Neural cell (in vitro differentiated cells): ENCODE measurements at regions not wholly inside any gene's neighbourhood (a gene's known extent, or its start where the extent isn't known, plus 50 kb on each side); places are given as distances from the start of the nearest gene placed in this dataset.

Experiments
- H2AFZ ChIP-seq: fragments of 200-600, 300-800 bp; sonication (generic), shearing (Covaris generic); 2 replicates; pipeline ENCODE4 v1.6.0; 2014; ENCODE audit warnings: low read depth, mild to moderate bottlenecking, antibody characterized with exemption, low read length, moderate library complexity
- H3F3A ChIP-seq: fragments of 200-600 bp; shearing (Covaris generic); 2 replicates; pipeline ENCODE4 v1.6.1; 2016; ENCODE audit warnings: mild to moderate bottlenecking, moderate library complexity, mixed read lengths, antibody characterized with exemption, low read length; ENCODE audit not compliant: insufficient read depth, poor library complexity, severe bottlenecking
- H3K27ac ChIP-seq: fragments of 200-600, 300-800 bp; sonication (generic), shearing (Covaris generic); 2 replicates; pipeline ENCODE4 v1.5.1; 2014; ENCODE audit warnings: mild to moderate bottlenecking, low read length, moderate library complexity
- H3K27me3 ChIP-seq: fragments of 300-800, 200-600 bp; sonication (generic), shearing (Covaris generic); 2 replicates; pipeline ENCODE4 v1.6.0; 2014; ENCODE audit warnings: mild to moderate bottlenecking, low read depth, low read length, moderate library complexity; ENCODE audit not compliant: insufficient read depth
- H3K36me3 ChIP-seq: fragments of 300-800, 200-600 bp; sonication (generic), shearing (Covaris generic); 2 replicates; pipeline ENCODE4 v1.5.1; 2014; ENCODE audit warnings: mild to moderate bottlenecking, antibody characterized with exemption, low read length, moderate library complexity; ENCODE audit not compliant: insufficient read depth
- H3K4me2 ChIP-seq: fragments of 300-800, 200-600 bp; sonication (generic), shearing (Covaris generic); 2 replicates; pipeline ENCODE4 v1.6.0; 2014; ENCODE audit warnings: mild to moderate bottlenecking, low read length
- H3K4me3 ChIP-seq: fragments of 300-800, 200-600 bp; sonication (generic), shearing (Covaris generic); 2 replicates; pipeline ENCODE4 v1.5.1; 2014; ENCODE audit warnings: mild to moderate bottlenecking, low read length, moderate library complexity
- H3K79me2 ChIP-seq: fragments of 200-600 bp; shearing (Covaris generic); replicated peaks from 2 replicates; pipeline ENCODE4 v1.6.0; 2014; ENCODE audit warnings: mild to moderate bottlenecking, low read length, moderate library complexity; ENCODE audit not compliant: insufficient read depth
- H3K9ac ChIP-seq: fragments of 300-800, 200-600 bp; sonication (generic), shearing (Covaris generic); 2 replicates; pipeline ENCODE4 v1.6.1; 2016; ENCODE audit warnings: mild to moderate bottlenecking, low read length, mixed read lengths
- H3K9me2 ChIP-seq: fragments of 200-600 bp; shearing (Covaris generic); 2 replicates; pipeline ENCODE4 v1.6.1; 2016; ENCODE audit warnings: mild to moderate bottlenecking, low read length, mixed read lengths; ENCODE audit not compliant: insufficient read depth
- H3K9me3 ChIP-seq: fragments of 200-600, 300-800 bp; sonication (generic), shearing (Covaris generic); 2 replicates; pipeline ENCODE4 v1.6.1; 2016; ENCODE audit warnings: mild to moderate bottlenecking, mixed run types, low read length, moderate library complexity, mixed read lengths
- H4K20me1 ChIP-seq: fragments of 200-600 bp; shearing (Covaris generic); 2 replicates; pipeline ENCODE4 v1.6.1; 2016; ENCODE audit warnings: mild to moderate bottlenecking, mixed run types; ENCODE audit not compliant: insufficient read depth
- EP300 ChIP-seq: fragments of 450-650 bp; conservative IDR thresholded peaks from 2 replicates; pipeline ENCODE4 v1.6.1; 2014; ENCODE audit warnings: antibody characterized with exemption, mild to moderate bottlenecking, moderate library complexity; ENCODE audit not compliant: poor library complexity, severe bottlenecking
- EZH2 ChIP-seq: fragments of 200-600, 300-800 bp; shearing (Covaris generic), sonication (generic); IDR thresholded peaks from 2 replicates; pipeline ENCODE4 v1.6.1; 2014; ENCODE audit warnings: antibody characterized with exemption, low read length, borderline replicate concordance, mild to moderate bottlenecking; ENCODE audit not compliant: insufficient read depth, poor library complexity, severe bottlenecking
- MXI1 ChIP-seq: fragments of 450-650 bp; conservative IDR thresholded peaks from 2 replicates; pipeline ENCODE4 v1.6.1; 2014; ENCODE audit warnings: antibody characterized with exemption, mild to moderate bottlenecking; ENCODE audit not compliant: poor library complexity, severe bottlenecking
- POLR2AphosphoS5 ChIP-seq: IDR thresholded peaks from 2 replicates; pipeline ENCODE4 v1.6.1; 2012
- RAD21 ChIP-seq: fragments of 450-650 bp; conservative IDR thresholded peaks from 2 replicates; pipeline ENCODE4 v1.6.1; 2014; ENCODE audit warnings: antibody characterized with exemption, mild to moderate bottlenecking, moderate library complexity
- REST ChIP-seq: IDR thresholded peaks from 2 replicates; pipeline ENCODE4 v1.6.1; 2012; ENCODE audit warnings: borderline replicate concordance
- SMC3 ChIP-seq: fragments of 450-650 bp; conservative IDR thresholded peaks from 2 replicates; pipeline ENCODE4 v1.6.1; 2014; ENCODE audit warnings: antibody characterized with exemption, mild to moderate bottlenecking, moderate library complexity; ENCODE audit not compliant: poor library complexity
- TAF1 ChIP-seq: IDR thresholded peaks from 2 replicates; pipeline ENCODE4 v1.6.1; 2012; ENCODE audit warnings: low read depth
- TF ChIP-seq, protein P1 (sequence below): fragments of 450-650 bp; IDR thresholded peaks from 2 replicates; pipeline ENCODE4 v1.5.1; 2014; ENCODE audit warnings: antibody characterized with exemption, mild to moderate bottlenecking, moderate library complexity; ENCODE audit not compliant: poor library complexity, severe bottlenecking

- Histone ChIP-seq H3K4me2 (no peak overlapping the region), H3K9me3 (no peaks in the 10 kb centered on the region), H3K27me3 (no peaks in the 10 kb centered on the region), H3K27ac (no peak overlapping the region), H3K9ac (no peak overlapping the region), H3K79me2 (no peaks in the 10 kb centered on the region), H3F3A (no peaks in the 10 kb centered on the region), H3K36me3 (no peaks in the 10 kb centered on the region), H4K20me1 (no peaks in the 10 kb centered on the region), H3K4me3 (no peak overlapping the region), H2AFZ (no peak overlapping the region), H3K9me2 (no peaks in the 10 kb centered on the region)
- TF ChIP-seq REST (no peak), TAF1 (no peak), MXI1 (no peak), RAD21 (no peak), EZH2 (no peak), EP300 (no peak), POLR2AphosphoS5 (no peak), SMC3 (no peak)
- TF ChIP-seq, protein P1, sequence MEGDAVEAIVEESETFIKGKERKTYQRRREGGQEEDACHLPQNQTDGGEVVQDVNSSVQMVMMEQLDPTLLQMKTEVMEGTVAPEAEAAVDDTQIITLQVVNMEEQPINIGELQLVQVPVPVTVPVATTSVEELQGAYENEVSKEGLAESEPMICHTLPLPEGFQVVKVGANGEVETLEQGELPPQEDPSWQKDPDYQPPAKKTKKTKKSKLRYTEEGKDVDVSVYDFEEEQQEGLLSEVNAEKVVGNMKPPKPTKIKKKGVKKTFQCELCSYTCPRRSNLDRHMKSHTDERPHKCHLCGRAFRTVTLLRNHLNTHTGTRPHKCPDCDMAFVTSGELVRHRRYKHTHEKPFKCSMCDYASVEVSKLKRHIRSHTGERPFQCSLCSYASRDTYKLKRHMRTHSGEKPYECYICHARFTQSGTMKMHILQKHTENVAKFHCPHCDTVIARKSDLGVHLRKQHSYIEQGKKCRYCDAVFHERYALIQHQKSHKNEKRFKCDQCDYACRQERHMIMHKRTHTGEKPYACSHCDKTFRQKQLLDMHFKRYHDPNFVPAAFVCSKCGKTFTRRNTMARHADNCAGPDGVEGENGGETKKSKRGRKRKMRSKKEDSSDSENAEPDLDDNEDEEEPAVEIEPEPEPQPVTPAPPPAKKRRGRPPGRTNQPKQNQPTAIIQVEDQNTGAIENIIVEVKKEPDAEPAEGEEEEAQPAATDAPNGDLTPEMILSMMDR, result no peak
Observed at GRCh38 chr18:51998066-51998465, 341.9 kb upstream of the DCC start.

DNA sequence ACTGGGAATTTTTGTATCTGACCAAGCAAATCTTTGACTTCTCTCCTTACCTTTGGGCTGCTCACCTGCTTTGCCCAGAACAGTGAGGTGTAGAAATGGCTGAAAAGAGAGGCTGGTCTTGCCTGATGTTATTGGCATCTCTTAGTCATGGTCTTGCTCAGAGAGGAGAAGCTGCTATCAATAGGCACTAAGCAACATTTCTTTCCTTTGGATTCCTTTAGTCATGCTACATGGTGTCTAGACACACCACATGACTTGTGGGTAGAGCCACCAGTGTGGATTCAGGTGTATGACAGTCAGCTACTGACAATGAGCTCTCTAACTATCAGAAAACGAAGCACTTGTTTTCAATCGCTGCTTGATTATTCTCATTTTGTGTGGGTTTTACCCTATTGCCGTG, 341.3 kb upstream of the DCC start:
- no peaks in the 10 kb centered on the region for H3K36me3 ChIP-seq
- no peak overlapping the region for H3K27ac ChIP-seq
- no peaks in the 10 kb centered on the region for H4K20me1 ChIP-seq
- no peak for TF ChIP-seq MXI1
- H3K79me2 ChIP-seq, result no peaks in the 10 kb centered on the region
- no peaks in the 10 kb centered on the region for H3F3A ChIP-seq
- H2AFZ ChIP-seq, result no peak overlapping the region
- H3K9me3 ChIP-seq, result no peaks in the 10 kb centered on the region
- H3K9me2 ChIP-seq, result no peaks in the 10 kb centered on the region
- H3K4me3 ChIP-seq, result no peak overlapping the region
- H3K9ac ChIP-seq, result no peak overlapping the region
- no peaks in the 10 kb centered on the region for H3K27me3 ChIP-seq
- H3K4me2 ChIP-seq, result no peak overlapping the region

GRCh38 chr18:51999351-51999750, 340.6 kb upstream of the DCC start:
- H3K36me3 ChIP-seq, result no peaks in the 10 kb centered on the region

More at GRCh38 chr18:51999351-51999750, 340.6 kb upstream of the DCC start:
- Histone ChIP-seq H3K9ac (no peak overlapping the region), H3K9me3 (no peaks in the 10 kb centered on the region), H3K9me2 (no peaks in the 10 kb centered on the region), H3K79me2 (no peaks in the 10 kb centered on the region), H3K27me3 (no peaks in the 10 kb centered on the region), H3F3A (no peaks in the 10 kb centered on the region), H3K4me3 (no peak overlapping the region), H4K20me1 (no peaks in the 10 kb centered on the region), H3K4me2 (no peak overlapping the region), H3K27ac (no peak overlapping the region), H2AFZ (no peak overlapping the region)
- TF ChIP-seq REST (no peak), TAF1 (no peak), RAD21 (no peak), EP300 (no peak), MXI1 (no peak), EZH2 (no peak), SMC3 (no peak), POLR2AphosphoS5 (no peak)
- TF ChIP-seq, protein P1, result no peak
